Calu3 (cell line): ENCODE measurements at regions not wholly inside any gene's neighbourhood (a gene's known extent, or its start where the extent isn't known, plus 50 kb on each side); places are given as distances from the start of the nearest gene placed in this dataset.

Experiments used
- BruUV-seq: library from RNA; stranded (reverse); fragments of 400-500 nt; replicated peaks from 2 replicates; lab custom pipeline; 2021; lab: Mats Ljungman, UMichigan
- CTCF ChIA-PET: fragments of 300-600 bp; sonication (Branson Sonifier 250); formaldehyde crosslinking; loops from one replicate; lab custom pipeline; 2022; ENCODE audit warnings: antibody characterized with exemption; lab: Charles Lee
- DNase-seq: peaks from one replicate; pipeline ENCODE4 v3.0.0; 2022
- H3K27ac Mint-ChIP-seq: one replicate; pipeline ENCODE4 v1.8.0; 2022; ENCODE audit warnings: mixed read lengths; ENCODE audit not compliant: unreplicated experiment
- H3K27me3 Mint-ChIP-seq: one replicate; pipeline ENCODE4 v1.8.0; 2022; ENCODE audit warnings: mixed read lengths; ENCODE audit not compliant: unreplicated experiment
- H3K36me3 Mint-ChIP-seq: one replicate; pipeline ENCODE4 v1.8.0; 2022; ENCODE audit warnings: mild to moderate bottlenecking, moderate library complexity, mixed read lengths; ENCODE audit not compliant: insufficient read depth, unreplicated experiment
- H3K4me1 Mint-ChIP-seq: one replicate; pipeline ENCODE4 v1.8.0; 2022; ENCODE audit warnings: mild to moderate bottlenecking, low read depth, mixed read lengths; ENCODE audit not compliant: unreplicated experiment
- H3K4me3 Mint-ChIP-seq: one replicate; pipeline ENCODE4 v1.8.0; 2022; ENCODE audit warnings: mild to moderate bottlenecking, low read depth, moderate library complexity, mixed read lengths; ENCODE audit not compliant: unreplicated experiment
- H3K9me3 Mint-ChIP-seq: one replicate; pipeline ENCODE4 v1.8.0; 2022; ENCODE audit warnings: low read depth, mixed read lengths; ENCODE audit not compliant: unreplicated experiment
- CTCF ChIP-seq: fragments of 200-600 bp; IDR thresholded peaks from one replicate; pipeline ENCODE4 v1.8.0; 2022; ENCODE audit warnings: antibody characterized with exemption; ENCODE audit not compliant: unreplicated experiment
- intact Hi-C: fragments of 100-400 bp; cut with micrococcal nuclease; formaldehyde crosslinking; loops from one replicate; pipeline ENCODE4 v1.10.0; 2022; ENCODE audit not compliant: unreplicated experiment

GRCh38 chr18:78242806-78243205, 736.8 kb upstream of the SALL3 start:
- no peak for DNase-seq
- Mint-ChIP-seq H3K36me3 (peaks cover 6% of the 10 kb centered on the region), H3K4me3 (no peak overlapping the region), H3K27me3 (no peaks in the 10 kb centered on the region), H3K4me1 (no peaks in the 10 kb centered on the region), H3K27ac (no peak overlapping the region), H3K9me3 (peaks cover 48% of the 10 kb centered on the region)
- CTCF ChIA-PET: no interaction called here
- BruUV-seq: no TSS peak
- intact Hi-C loops: loop anchor here (5.0 to 10.0 kb wide), 2 partner anchors 151 to 658 kb away; no protein-coding TSS in a partner anchor
- TF ChIP-seq CTCF: no peak

- BruUV-seq: no TSS peak
- no peaks in the 10 kb centered on the region for H3K27me3 Mint-ChIP-seq
- no peak overlapping the region for H3K27ac Mint-ChIP-seq
- no peak overlapping the region for H3K4me3 Mint-ChIP-seq
- no peaks in the 10 kb centered on the region for H3K4me1 Mint-ChIP-seq
- no peak for TF ChIP-seq CTCF
- H3K9me3 Mint-ChIP-seq: peaks cover 48% of the 10 kb centered on the region
- DNase-seq: no peak
- H3K36me3 Mint-ChIP-seq: no peaks in the 10 kb centered on the region
- intact Hi-C loops: loop anchor here (5.0 to 10.0 kb wide), 2 partner anchors 152 to 660 kb away; no protein-coding TSS in a partner anchor
- CTCF ChIA-PET: no interaction called here
Measured at GRCh38 chr18:78244779-78245178, 734.8 kb upstream of the SALL3 start.

GRCh38 chr18:78245451-78245850, 734.2 kb upstream of the SALL3 start:
- Mint-ChIP-seq H3K27me3 (no peaks in the 10 kb centered on the region), H3K27ac (no peak overlapping the region), H3K36me3 (no peaks in the 10 kb centered on the region), H3K4me3 (no peak overlapping the region), H3K9me3 (peaks cover 49% of the 10 kb centered on the region), H3K4me1 (no peaks in the 10 kb centered on the region)
- no peak for TF ChIP-seq CTCF
- CTCF ChIA-PET: interaction anchor here (0.6 kb wide), 1 partner anchor 23 kb away, joined by 3 read pairs; no protein-coding TSS in a partner anchor
- no TSS peak for BruUV-seq
- intact Hi-C loops: loop anchor here (10.0 kb wide), 1 partner anchor 661 kb away; no protein-coding TSS in a partner anchor
- DNase-seq: no peak

- intact Hi-C loops: loop anchor here (10.0 kb wide), 1 partner anchor 661 kb away; no protein-coding TSS in a partner anchor
- Mint-ChIP-seq H3K36me3 (no peaks in the 10 kb centered on the region), H3K9me3 (peaks cover 48% of the 10 kb centered on the region)
Measured at GRCh38 chr18:78246050-78246449, 733.6 kb upstream of the SALL3 start.

More at GRCh38 chr18:78246050-78246449, 733.6 kb upstream of the SALL3 start:
- no peak for TF ChIP-seq CTCF
- Mint-ChIP-seq H3K27ac (no peak overlapping the region), H3K4me3 (no peak overlapping the region), H3K4me1 (no peaks in the 10 kb centered on the region), H3K27me3 (no peaks in the 10 kb centered on the region)
- DNase-seq: no peak
- BruUV-seq: no TSS peak
- CTCF ChIA-PET: interaction anchor here (0.6 kb wide), 1 partner anchor 23 kb away, joined by 3 read pairs; no protein-coding TSS in a partner anchor
